Activated CD4-positive, alpha-beta T cell treated with anti-CD3 and anti-CD28 coated beads, Interleukin-2, Interleukin-4, amounts not matched to agents 100 ng/mL and 50 ng/mL, durations not matched to agents 16 hours and 8 hours (primary cell): ENCODE measurements at regions not wholly inside any gene's neighbourhood (a gene's known extent, or its start where the extent isn't known, plus 50 kb on each side); places are given as distances from the start of the nearest gene placed in this dataset.

Experiments
- DNase-seq: peaks from one replicate; pipeline ENCODE4 v3.0.0-alpha.2; 2020; ENCODE audit warnings: low spot score

GRCh38 chr10:43899224-43899959 lies 250.7 kb upstream of the ZNF32 start:
- no peak for DNase-seq

GRCh38 chr10:43898592-43898991 lies 249.9 kb upstream of the ZNF32 start:
- no peak for DNase-seq

GRCh38 chr10:43897765-43898419 lies 249.2 kb upstream of the ZNF32 start:
- no peak for DNase-seq

- DNase-seq: no peak
These were observed 243.5 kb upstream of the ZNF32 start for GRCh38 chr10:43892062-43892770.

- DNase-seq: no peak
These were observed 242.6 kb upstream of the ZNF32 start for GRCh38 chr10:43891241-43891640.

GRCh38 chr10:43890124-43890523 lies 241.4 kb upstream of the ZNF32 start:
- DNase-seq: no peak

GRCh38 chr10:43888586-43888985 lies 239.9 kb upstream of the ZNF32 start:
- DNase-seq: no peak

- no peak for DNase-seq
These were observed 237.2 kb upstream of the ZNF32 start for GRCh38 chr10:43885842-43886241.

GRCh38 chr10:43885252-43885651 lies 236.6 kb upstream of the ZNF32 start:
- no peak for DNase-seq

GRCh38 chr10:43884501-43885105 lies 235.9 kb upstream of the ZNF32 start:
- no peak for DNase-seq

GRCh38 chr10:43882711-43883110 lies 234.0 kb upstream of the ZNF32 start:
- no peak for DNase-seq

- DNase-seq: no peak
These were observed 233.0 kb upstream of the ZNF32 start for GRCh38 chr10:43881657-43882056.

- DNase-seq: no peak
These were observed 231.5 kb upstream of the ZNF32 start for GRCh38 chr10:43880160-43880559.

- no peak for DNase-seq
These were observed 231.1 kb upstream of the ZNF32 start for GRCh38 chr10:43879742-43880141.

- DNase-seq: no peak
These were observed 230.5 kb upstream of the ZNF32 start for GRCh38 chr10:43879162-43879561.

GRCh38 chr10:43878386-43878785 lies 229.7 kb upstream of the ZNF32 start:
- DNase-seq: no peak

GRCh38 chr10:43876976-43877375 lies 228.3 kb upstream of the ZNF32 start:
- DNase-seq: no peak

GRCh38 chr10:43874984-43875383 lies 226.3 kb upstream of the ZNF32 start:
- DNase-seq: no peak

GRCh38 chr10:43873717-43874116 lies 225.0 kb upstream of the ZNF32 start:
- DNase-seq: no peak

GRCh38 chr10:43872644-43873043 lies 224.0 kb upstream of the ZNF32 start:
- DNase-seq: no peak

- DNase-seq: no peak
These were observed 222.9 kb upstream of the ZNF32 start for GRCh38 chr10:43871545-43871944.

- DNase-seq: no peak
These were observed 222.3 kb upstream of the ZNF32 start for GRCh38 chr10:43870968-43871439.
